ENCODE measurements at regions not wholly inside any gene's neighbourhood (a gene's known extent, or its start where the extent isn't known, plus 50 kb on each side); places are given as distances from the start of the nearest gene placed in this dataset.
"Not testable (repeated sequence)": the region's sequence is repeated elsewhere in the genome, so short reads cannot be mapped to it uniquely, and the experiment has no call there.

- no peak for DNase-seq
Observed at GRCh38 chr3:75395580-75396315, 268.4 kb upstream of the FRG2C start.

GRCh38 chr3:75396316-75396802, 267.8 kb upstream of the FRG2C start:
- no peak for DNase-seq

GRCh38 chr3:75397486-75397885, 266.6 kb upstream of the FRG2C start:
- DNase-seq = not testable (repeated sequence)

- peak; percentile 62 for DNase-seq
Observed at GRCh38 chr3:75422101-75422945, 241.8 kb upstream of the FRG2C start.

GRCh38 chr3:75425379-75425778, 238.7 kb upstream of the FRG2C start:
- not testable (repeated sequence) for DNase-seq

- not testable (repeated sequence) for DNase-seq
Observed at GRCh38 chr3:75427486-75427885, 236.6 kb upstream of the FRG2C start.

GRCh38 chr3:75427906-75428305, 236.2 kb upstream of the FRG2C start:
- DNase-seq = not testable (repeated sequence)

- peak; percentile 83 for DNase-seq
Observed at GRCh38 chr3:75429561-75430220, 234.4 kb upstream of the FRG2C start.

- DNase-seq = not testable (repeated sequence)
Observed at GRCh38 chr3:75430406-75430805, 233.7 kb upstream of the FRG2C start.

- not testable (repeated sequence) for DNase-seq
Observed at GRCh38 chr3:75431120-75431519, 233.0 kb upstream of the FRG2C start.

GRCh38 chr3:75432466-75432865, 231.7 kb upstream of the FRG2C start:
- DNase-seq = not testable (repeated sequence)

GRCh38 chr3:75432885-75433284, 231.2 kb upstream of the FRG2C start:
- not testable (repeated sequence) for DNase-seq

- DNase-seq = not testable (repeated sequence)
Observed at GRCh38 chr3:75433295-75433694, 230.8 kb upstream of the FRG2C start.

- DNase-seq = peak; percentile 37
Observed at GRCh38 chr3:75434276-75434912, 229.7 kb upstream of the FRG2C start.

- DNase-seq = peak; percentile 98
Observed at GRCh38 chr3:75434913-75435793, 229.0 kb upstream of the FRG2C start.

GRCh38 chr3:75435794-75436400, 228.2 kb upstream of the FRG2C start:
- DNase-seq = not testable (repeated sequence)

GRCh38 chr3:75440986-75441385, 223.1 kb upstream of the FRG2C start:
- not testable (repeated sequence) for DNase-seq

GRCh38 chr3:75444634-75445033, 219.5 kb upstream of the FRG2C start:
- DNase-seq = not testable (repeated sequence)

GRCh38 chr3:75445234-75445633, 218.9 kb upstream of the FRG2C start:
- not testable (repeated sequence) for DNase-seq

GRCh38 chr3:75446948-75447347, 217.2 kb upstream of the FRG2C start:
- DNase-seq = not testable (repeated sequence)

GRCh38 chr3:75453328-75453727, 210.8 kb upstream of the FRG2C start:
- DNase-seq = not testable (repeated sequence)

Data from activated CD4-positive, alpha-beta T cell treated with anti-CD3 and anti-CD28 coated beads for 48 hours (primary cell).